ENCODE measurements at regions not wholly inside any gene's neighbourhood (a gene's known extent, or its start where the extent isn't known, plus 50 kb on each side); places are given as distances from the start of the nearest gene placed in this dataset.

DNA sequence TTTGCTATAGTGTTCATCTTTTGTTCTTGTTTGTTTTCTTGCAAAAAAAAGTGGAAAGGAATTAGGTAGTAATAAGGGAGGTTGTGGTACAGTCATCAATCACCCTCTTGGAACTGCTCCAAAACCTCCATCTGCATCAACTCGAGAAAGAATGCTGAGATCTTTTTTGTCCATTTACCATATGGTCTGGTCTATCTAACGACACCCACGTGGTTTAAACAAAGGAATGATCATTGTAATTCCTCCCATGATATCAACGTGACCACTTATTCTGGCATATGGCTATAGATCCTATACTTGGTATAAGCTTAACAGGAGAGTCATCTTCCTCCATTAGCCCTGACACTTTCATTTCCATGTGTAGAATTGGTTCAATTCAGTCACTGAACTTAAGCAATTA is 1025.3 kb upstream of the NXPH2 start:
- Histone ChIP-seq H3K4me3 (ENCODE audit: low read depth in 1 of 3, low read length in 3 of 3) (no peak overlapping the region), H3K36me3 (ENCODE audit: control insufficient read depth in 4 of 4, insufficient read depth in 3 of 4, low read depth in 1 of 4, low read length in 3 of 4) (no peaks in the 10 kb centered on the region), H3K4me1 (ENCODE audit: control insufficient read depth in 4 of 4, insufficient read depth in 4 of 4, low read length in 3 of 4) (no peaks in the 10 kb centered on the region), H3K9ac (ENCODE audit: low read depth in 1 of 2, low read length in 2 of 2) (no peak overlapping the region), H3K27me3 (ENCODE audit: control insufficient read depth in 4 of 4, insufficient read depth in 4 of 4, low read length in 3 of 4) (no peaks in the 10 kb centered on the region), H3K9me3 (ENCODE audit: control insufficient read depth in 4 of 4, low read length in 3 of 4) (no peaks in the 10 kb centered on the region), H3K27ac (ENCODE audit: low read depth in 1 of 2, low read length in 2 of 2) (no peak overlapping the region)
- no peak for DNase-seq (ENCODE audit: low spot score)
- WGBS, result 55% methylated on average over 4 of the region's 4 CpGs
- TF ChIP-seq FOXA1 (IDR thresholded peaks at IDR 0.05) (no peak), SP1 (IDR thresholded peaks at IDR 0.05) (no peak), TAF1 (conservative IDR thresholded peaks at IDR 0.05) (no peak), NR2F2 (IDR thresholded peaks at IDR 0.05) (no peak)
- TF ChIP-seq, protein P1, sequence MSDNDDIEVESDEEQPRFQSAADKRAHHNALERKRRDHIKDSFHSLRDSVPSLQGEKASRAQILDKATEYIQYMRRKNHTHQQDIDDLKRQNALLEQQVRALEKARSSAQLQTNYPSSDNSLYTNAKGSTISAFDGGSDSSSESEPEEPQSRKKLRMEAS (IDR thresholded peaks at IDR 0.05), result no peak

GRCh38 chr2:139798391-139798790 is 1018.2 kb upstream of the NXPH2 start:
- Histone ChIP-seq H3K27ac (ENCODE audit: low read depth in 1 of 2, low read length in 2 of 2) (no peak overlapping the region), H3K4me1 (ENCODE audit: control insufficient read depth in 4 of 4, insufficient read depth in 4 of 4, low read length in 3 of 4) (no peaks in the 10 kb centered on the region), H3K9ac (ENCODE audit: low read depth in 1 of 2, low read length in 2 of 2) (no peak overlapping the region), H3K36me3 (ENCODE audit: control insufficient read depth in 4 of 4, insufficient read depth in 3 of 4, low read depth in 1 of 4, low read length in 3 of 4) (no peaks in the 10 kb centered on the region), H3K4me3 (ENCODE audit: low read depth in 1 of 3, low read length in 3 of 3) (no peak overlapping the region), H3K27me3 (ENCODE audit: control insufficient read depth in 4 of 4, insufficient read depth in 4 of 4, low read length in 3 of 4) (no peaks in the 10 kb centered on the region), H3K9me3 (ENCODE audit: control insufficient read depth in 4 of 4, low read length in 3 of 4) (no peaks in the 10 kb centered on the region)
- 40% methylated on average over 2 of the region's 2 CpGs for WGBS
- TF ChIP-seq GABPA (IDR thresholded peaks at IDR 0.05 in 1 of 2, conservative IDR thresholded peaks at IDR 0.05 in 1 of 2), result no peak
- TF ChIP-seq HNF4G (IDR thresholded peaks at IDR 0.05), result no peak
- no peak for TF ChIP-seq YY1 (IDR thresholded peaks at IDR 0.05)
- no peak for TF ChIP-seq RAD21 (IDR thresholded peaks at IDR 0.05)
- no peak for TF ChIP-seq JUND (IDR thresholded peaks at IDR 0.05)
- TF ChIP-seq FOXA1 (IDR thresholded peaks at IDR 0.05), result no peak
- TF ChIP-seq ZBTB33 (IDR thresholded peaks at IDR 0.05), result no peak
- DNase-seq (ENCODE audit: low spot score), result no peak

DNA sequence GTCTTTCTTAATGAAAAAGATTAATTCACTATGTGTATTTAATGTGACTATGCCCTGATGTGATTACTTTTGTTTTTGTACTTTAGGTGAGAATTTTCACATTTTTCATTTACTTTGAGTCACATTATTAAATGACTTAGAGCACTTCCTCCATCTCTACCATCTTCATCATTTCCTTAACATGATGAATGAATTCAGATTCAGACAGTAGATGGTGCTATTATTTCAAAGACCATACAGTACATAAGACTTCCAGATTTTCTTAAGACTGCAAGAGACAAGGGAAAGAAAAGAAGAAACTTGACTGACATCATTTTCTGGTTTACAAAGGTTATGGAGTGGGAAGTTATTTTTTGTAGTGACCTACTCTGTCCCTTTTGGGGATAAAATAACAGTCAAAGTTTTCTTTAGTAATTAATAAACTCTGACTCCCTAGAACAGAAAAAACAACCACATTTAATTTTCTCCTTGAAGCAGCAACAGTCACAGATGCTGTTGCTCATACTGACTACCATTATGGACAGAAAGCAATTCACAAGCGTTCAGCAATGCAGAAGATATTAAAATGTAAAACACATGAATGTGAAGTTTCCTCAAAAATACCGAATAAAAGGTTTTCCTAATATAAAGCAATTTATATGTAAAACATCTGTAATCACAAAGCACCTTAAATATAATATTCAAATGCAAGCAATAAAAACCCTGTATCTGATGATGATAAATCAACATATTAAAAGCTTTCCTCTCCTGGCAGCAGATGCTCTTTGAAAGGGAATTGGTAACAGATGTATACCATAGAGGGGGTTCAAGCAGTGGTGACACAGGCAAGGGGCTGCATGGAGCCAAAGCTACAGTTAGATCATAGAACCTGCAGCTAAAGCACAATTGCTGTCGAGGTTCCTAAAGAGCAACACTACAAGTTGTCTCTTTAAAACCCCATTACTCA is 1010.9 kb upstream of the NXPH2 start:
- H3K9me3 ChIP-seq (ENCODE audit: control insufficient read depth in 4 of 4, low read length in 3 of 4), result no peaks in the 10 kb centered on the region
- H3K27ac ChIP-seq (ENCODE audit: low read depth in 1 of 2, low read length in 2 of 2), result no peak overlapping the region
- peaks cover 0 to 3% (median 0%) of the 10 kb centered on the region in 4 donors for H3K27me3 ChIP-seq (ENCODE audit: control insufficient read depth in 4 of 4, insufficient read depth in 4 of 4, low read length in 3 of 4)
- DNase-seq (ENCODE audit: low spot score), result no peak
- no peaks in the 10 kb centered on the region for H3K36me3 ChIP-seq (ENCODE audit: control insufficient read depth in 4 of 4, insufficient read depth in 3 of 4, low read depth in 1 of 4, low read length in 3 of 4)
- TF ChIP-seq RAD21 (IDR thresholded peaks at IDR 0.05), result peak; percentile 28 to 40
- no peak for TF ChIP-seq NR2F2 (IDR thresholded peaks at IDR 0.05)
- no peak for TF ChIP-seq TAF1 (conservative IDR thresholded peaks at IDR 0.05)
- TF ChIP-seq, protein P1 (IDR thresholded peaks at IDR 0.05), result no peak
- no peak for TF ChIP-seq HNF4G (IDR thresholded peaks at IDR 0.05)
- WGBS, result 57% methylated on average over 3 of the region's 3 CpGs
- no peaks in the 10 kb centered on the region for H3K4me1 ChIP-seq (ENCODE audit: control insufficient read depth in 4 of 4, insufficient read depth in 4 of 4, low read length in 3 of 4)
- no peak overlapping the region for H3K4me3 ChIP-seq (ENCODE audit: low read depth in 1 of 3, low read length in 3 of 3)
- no peak overlapping the region for H3K9ac ChIP-seq (ENCODE audit: low read depth in 1 of 2, low read length in 2 of 2)

All from liver (tissue), 7 donors.